GM18507 (cell line): ENCODE measurements at regions not wholly inside any gene's neighbourhood (a gene's known extent, or its start where the extent isn't known, plus 50 kb on each side); places are given as distances from the start of the nearest gene placed in this dataset.
"Not testable (repeated sequence)": the region's sequence is repeated elsewhere in the genome, so short reads cannot be mapped to it uniquely, and the experiment has no call there.

ENCODE experiments used
- DNase-seq: peaks from one replicate; pipeline ENCODE4 v3.0.0; 2011; ENCODE audit warnings: low read depth; ENCODE audit not compliant: insufficient read length; ENCODE audit errors: extremely low spot score
- FAIRE-seq: peaks from 2 replicates; lab custom pipeline; 2011; peaks lifted over from hg19 to GRCh38; lab: Jason Lieb, UNC

DNA sequence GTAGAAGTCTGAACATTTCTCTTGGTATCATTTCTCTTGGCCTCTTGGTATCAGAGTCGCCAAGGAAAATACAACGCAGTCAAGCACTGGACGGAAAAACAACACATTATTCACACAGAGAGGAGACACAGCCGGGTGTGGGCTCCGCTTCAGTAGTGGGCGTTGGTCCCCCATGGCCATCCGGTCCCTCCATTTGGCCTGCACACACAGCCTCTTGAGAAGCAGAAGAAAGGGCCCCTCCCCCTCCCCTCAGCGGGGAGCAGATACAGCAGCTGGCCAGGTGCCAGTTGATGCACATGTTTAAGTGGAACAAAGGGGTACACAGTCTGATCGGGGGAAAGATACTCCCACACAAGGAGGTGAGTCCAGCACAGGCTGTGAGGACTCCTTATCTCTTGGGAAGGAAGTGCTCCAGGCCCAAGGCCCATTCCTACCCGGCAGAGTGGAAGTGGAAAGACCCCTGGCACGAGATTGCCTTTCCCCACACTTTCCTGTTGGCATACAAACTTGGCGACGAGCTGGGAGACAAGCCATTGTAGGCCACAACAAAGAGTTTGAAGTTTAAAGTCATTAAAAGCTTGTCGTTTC, 311.3 kb downstream of the FAM72C start:
- no peak for FAIRE-seq

GRCh38 chr1:143653429-143653802, 318.4 kb downstream of the FAM72C start:
- DNase-seq (no peak), FAIRE-seq (no peak)

More for the DNA sequence above, 311.3 kb downstream of the FAM72C start:
- DNase-seq, result no peak

DNA sequence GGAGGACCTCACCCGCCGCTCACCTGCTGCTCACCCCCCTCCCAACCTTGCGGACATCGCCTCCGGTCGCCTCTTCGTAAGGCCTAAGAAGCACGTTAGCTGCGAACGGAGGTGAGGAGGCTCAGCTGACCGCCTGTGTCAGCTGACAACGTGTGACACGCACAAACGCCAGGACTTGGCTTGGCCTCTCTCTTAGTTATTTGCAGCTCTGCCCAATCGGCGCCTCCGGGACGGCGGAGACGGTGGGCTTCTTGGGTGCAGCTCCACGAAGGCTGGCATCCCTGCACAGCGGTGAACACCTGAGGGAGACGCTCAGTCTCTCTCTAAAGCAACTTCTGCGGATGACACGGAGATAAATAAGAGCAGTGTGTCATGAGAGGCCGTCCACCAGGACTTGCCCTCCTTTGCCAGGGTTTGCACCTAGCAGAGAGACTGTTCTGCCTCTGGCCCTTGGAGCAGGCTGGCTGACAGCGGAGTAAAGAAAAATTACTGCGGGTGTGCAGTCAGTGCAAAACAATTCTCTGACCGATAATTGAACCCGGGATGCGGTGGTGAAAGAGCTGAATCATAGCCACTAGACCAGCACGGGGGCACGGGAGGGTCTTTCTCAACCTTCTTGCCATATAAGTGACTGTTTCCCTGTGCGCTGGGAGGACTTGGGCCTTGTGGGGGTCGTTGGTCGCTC, 318.9 kb downstream of the FAM72C start:
- DNase-seq (no peak), FAIRE-seq (no peak)

GRCh38 chr1:143652187-143652586, 319.6 kb downstream of the FAM72C start:
- no peak for DNase-seq
- no peak for FAIRE-seq

- no peak for FAIRE-seq
Observed at GRCh38 chr1:143651350-143651992, 320.3 kb downstream of the FAM72C start.

GRCh38 chr1:143644035-143644434, 327.8 kb downstream of the FAM72C start:
- FAIRE-seq, DNase-seq: not testable (repeated sequence)

More at GRCh38 chr1:143651350-143651992, 320.3 kb downstream of the FAM72C start:
- no peak for DNase-seq

DNA sequence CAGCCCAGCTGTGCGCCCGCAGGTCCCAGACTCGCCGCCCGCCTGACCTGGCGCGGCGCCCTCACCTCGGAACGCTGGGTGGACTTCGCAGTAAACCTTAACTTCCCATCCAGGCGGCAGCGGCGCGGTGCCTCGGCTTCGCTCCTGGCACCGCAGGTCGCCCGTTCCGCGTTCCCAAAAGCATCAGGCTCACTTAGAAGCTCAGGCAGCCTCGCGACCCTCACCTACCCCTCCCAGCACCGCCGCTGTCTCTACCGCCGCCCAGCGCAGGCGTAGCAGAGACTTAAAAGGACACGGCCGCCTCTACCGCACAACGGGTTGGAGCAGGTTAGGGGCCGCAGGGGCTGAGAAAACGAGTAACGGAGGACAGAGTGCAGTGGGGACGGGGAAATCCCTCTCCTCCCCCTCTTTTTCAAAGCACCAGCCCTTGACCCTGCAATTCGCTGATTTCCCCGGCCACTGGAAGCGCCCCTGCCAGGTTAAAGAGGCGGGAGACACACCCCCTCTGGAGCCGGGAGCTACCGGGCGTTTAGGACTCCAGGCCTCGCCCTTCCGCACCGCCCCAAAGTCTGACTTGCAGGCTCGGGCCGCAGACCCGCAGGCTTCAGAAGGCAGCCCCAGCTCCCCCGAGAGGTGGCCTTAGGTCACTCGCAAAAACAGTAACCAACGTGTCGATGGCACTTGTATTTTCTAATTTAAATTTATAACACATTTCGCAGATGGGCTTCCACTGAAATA, 328.5 kb downstream of the FAM72C start:
- FAIRE-seq (no peak), DNase-seq (no peak)

DNA sequence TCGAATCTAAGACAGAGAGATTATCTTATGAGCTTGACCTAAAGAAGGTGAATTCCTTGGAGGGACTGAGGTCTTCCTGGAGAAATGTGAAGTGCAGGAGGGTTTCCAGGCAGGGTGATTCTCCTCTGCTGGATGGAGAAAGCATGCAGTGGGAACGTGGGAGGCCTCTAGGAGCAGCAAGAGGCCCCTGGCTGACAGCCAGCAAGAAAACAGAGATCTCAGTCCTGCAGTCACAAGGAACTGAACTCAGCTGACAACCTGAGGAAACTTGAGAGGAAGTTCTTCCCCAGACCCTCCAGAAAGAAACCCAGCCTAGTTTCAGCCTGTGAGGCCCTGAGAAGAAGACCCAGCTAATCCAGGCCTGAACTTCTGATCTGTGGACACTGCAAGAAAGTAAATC, 345.9 kb downstream of the FAM72C start:
- no peak for DNase-seq
- FAIRE-seq, result no peak

DNA sequence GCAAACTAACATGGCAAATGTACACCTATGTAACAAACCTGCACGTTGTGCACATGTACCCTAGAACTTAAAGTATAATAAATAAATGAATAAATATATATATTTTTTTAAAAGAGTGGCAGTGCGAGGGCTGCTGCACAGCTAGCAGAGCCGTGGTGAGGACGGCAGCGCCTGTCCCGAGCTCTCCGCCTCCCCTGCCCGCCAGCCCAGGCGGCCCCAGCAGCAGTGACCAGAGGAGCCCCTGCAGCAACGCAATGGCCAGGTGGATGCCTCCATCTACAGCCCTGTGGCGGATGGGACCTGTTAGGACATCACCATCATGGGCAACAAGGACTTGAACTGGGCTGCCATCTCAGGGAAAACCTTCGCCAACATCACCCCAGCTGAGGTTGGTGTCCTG, 351.9 kb downstream of the FAM72C start:
- no peak for DNase-seq
- no peak for FAIRE-seq

DNA sequence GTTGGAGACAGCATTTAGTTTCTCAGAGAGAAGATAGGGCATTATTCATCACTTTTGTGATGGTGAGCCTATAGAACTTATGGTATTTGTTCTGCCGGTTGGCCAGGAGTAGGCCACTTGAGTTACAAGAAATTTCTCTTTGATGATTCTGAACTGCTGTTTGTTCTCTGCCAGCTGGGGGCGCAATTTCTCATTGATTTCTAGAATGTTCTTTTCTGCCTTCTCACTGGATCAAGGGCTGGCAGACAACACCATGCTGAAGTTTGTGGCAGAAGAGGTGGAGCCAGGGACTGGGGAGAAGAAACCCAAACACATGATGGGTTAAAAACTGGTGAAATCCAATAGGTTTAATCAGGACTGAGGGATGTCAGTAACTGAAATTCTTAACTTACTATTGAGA, 360.6 kb downstream of the FAM72C start:
- FAIRE-seq, result no peak
- no peak for DNase-seq

- DNase-seq, result no peak
- no peak for FAIRE-seq
Observed at GRCh38 chr1:143610196-143610595, 361.6 kb downstream of the FAM72C start.

GRCh38 chr1:143604887-143605286, 366.9 kb downstream of the FAM72C start:
- FAIRE-seq, result no peak
- DNase-seq, result no peak

DNA sequence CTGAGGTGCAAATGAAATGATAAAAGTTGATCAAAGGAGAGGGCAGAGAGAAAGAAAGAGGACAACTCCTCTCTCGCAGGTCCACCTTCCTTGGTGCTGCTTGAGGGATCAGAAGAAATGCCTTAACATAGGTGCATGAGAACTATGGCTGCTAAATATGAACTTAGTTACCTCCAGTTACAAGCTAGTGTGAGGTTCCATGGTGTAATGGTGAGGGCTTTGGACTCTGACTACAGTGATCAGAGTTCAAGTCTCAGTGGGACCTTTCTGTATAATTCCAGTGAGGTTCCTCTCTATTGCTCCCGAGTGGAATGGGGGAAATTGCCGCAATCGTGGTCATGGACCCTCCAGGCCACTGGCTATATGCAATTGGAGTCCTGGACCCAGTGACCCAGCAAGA, 387.3 kb downstream of the FAM72C start:
- no peak for DNase-seq
- no peak for FAIRE-seq

DNA sequence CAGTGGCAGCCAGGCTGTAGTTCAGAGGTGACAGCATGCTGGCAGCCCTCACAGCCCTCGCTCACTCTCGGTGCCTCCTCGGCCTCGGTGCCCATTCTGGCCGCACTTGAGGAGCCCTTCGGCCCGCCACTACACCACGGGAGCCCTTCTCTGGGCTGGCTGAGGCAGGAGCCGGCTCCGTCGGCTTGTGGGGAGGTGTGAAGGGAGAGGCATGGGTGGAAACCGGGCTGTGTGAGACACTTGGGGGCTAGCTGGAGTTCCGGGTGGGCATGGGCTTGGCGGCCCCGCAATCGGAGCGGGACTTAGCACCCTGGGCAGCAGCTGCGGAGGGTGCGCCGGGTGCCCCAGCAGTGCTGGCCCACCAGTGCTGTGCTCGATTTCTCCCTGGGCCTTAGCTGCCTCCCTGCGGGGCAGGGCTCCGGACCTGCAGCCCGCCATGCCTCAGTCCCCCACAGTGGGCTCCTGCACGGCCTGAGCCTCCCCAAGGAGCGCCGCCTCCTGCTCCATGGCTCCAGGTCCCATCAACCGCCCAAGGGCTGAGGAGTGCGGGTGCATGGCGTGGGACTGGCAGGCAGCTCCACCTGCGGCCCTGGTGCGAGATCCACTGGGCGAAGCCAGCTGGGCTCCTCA, 396.8 kb downstream of the FAM72C start:
- FAIRE-seq (no peak), DNase-seq (no peak)

DNA sequence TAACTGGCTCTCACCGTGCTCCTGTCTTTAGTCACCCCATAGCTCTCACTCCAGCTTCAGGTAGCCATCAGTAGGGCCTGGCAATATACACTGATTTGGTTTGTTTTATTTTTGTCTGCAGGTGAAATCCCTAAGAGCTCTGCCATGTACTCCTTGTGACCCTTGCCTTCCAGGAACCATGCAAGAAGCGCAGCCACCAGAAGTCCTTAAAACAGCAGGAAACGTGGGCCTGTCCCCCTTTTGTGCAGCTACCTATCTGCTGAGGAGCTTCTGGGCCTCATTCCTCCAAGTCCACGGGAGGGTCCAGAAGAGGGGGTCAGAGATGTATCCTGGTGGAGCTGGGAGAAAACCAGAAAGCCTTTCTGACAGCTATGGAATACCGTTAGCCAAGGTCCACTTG, 399.1 kb downstream of the FAM72C start:
- FAIRE-seq, DNase-seq: not testable (repeated sequence)

DNA sequence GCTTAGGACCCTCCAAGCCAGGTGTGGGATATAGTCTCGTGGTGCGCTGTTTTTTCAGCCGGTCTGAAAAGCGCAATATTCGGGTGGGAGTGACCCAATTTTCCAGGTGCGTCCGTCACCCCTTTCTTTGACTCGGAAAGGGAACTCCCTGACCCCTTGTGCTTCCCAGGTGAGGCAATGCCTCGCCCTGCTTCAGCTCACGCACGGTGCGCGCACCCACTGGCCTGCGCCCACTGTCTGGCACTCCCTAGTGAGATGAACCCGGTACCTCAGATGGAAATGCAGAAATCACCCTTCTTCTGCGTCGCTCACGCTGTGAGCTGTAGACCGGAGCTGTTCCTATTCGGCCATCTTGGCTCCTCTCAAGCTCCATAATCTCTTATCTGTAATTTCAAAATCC, 408.0 kb downstream of the FAM72C start:
- FAIRE-seq, DNase-seq: not testable (repeated sequence)

DNA sequence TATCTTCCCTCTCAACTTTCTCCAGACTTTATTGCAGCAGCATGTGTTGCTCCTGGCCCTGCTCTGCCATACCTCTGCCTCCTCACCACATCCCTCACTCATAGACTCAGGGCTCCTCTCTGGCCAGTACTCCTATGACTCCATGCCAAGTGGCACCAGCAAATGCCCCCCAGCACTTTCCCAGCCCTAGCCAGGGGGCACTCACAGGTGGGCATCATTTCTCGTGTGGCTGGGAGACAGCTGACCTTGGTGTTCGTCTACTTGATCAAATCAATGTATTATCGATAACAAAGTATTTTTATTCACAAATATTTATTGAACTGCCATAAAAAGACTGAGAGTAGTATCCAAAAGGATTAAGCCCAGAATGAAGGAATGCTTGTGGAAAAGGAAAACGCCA, 418.2 kb downstream of the FAM72C start:
- FAIRE-seq (no peak), DNase-seq (no peak)

- not testable (repeated sequence) for DNase-seq, FAIRE-seq
Observed at GRCh38 chr1:143504703-143505102, 467.1 kb downstream of the FAM72C start.

DNA sequence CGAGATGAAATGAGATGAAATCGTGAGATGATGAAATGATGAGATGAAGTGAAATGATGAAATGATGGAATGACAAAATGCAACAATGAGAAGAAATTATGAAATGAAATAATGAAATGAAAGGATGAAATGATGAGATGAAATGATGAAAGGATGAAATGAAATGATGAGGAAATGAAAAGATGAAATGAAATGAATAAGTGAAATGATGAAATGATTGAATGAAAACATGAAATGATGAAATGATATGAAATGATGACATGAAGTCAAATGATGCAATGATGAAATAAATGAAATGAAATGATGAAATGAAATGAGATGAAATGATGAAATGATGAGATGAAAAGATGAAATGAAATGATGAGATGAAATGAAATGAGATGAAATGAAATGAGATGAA, 467.7 kb downstream of the FAM72C start:
- not testable (repeated sequence) for FAIRE-seq, DNase-seq

DNA sequence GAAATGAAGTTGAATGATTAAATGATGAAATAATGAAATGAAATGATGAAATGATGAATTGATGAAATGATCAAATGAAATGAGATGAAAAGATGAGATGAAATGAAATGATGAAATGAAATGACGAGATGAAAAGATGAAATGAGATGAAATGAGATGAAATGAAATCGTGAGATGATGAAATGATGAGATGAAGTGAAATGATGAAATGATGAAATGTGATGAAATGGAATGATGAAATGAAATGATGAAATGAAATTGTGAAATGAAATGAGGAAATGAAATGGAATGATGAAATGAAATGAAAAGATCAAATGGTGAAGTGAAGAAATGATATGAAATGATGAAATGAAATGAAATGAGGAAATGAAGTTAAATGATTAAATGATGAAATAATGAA, 468.7 kb downstream of the FAM72C start:
- FAIRE-seq, result not testable (repeated sequence)

More for the DNA sequence above, 468.7 kb downstream of the FAM72C start:
- not testable (repeated sequence) for DNase-seq
